Smooth muscle cell (in vitro differentiated cells): ENCODE measurements at regions not wholly inside any gene's neighbourhood (a gene's known extent, or its start where the extent isn't known, plus 50 kb on each side); places are given as distances from the start of the nearest gene placed in this dataset.
A peak's percentile ranks its signal among the peaks of the same experiment; 100 is the strongest.

Experiments used
- DNase-seq: peaks from one replicate; lab custom pipeline; 2025; ENCODE audit not compliant: unreplicated experiment; lab: John Stamatoyannopoulos, UW
- H2AFZ ChIP-seq: fragments of 200-600 bp; sonication (generic); 2 replicates; pipeline ENCODE4 v1.6.0; 2016; ENCODE audit warnings: antibody characterized with exemption, low read depth, mild to moderate bottlenecking
- H3F3A ChIP-seq: fragments of 200-600 bp; sonication (generic); 2 replicates; pipeline ENCODE4 v1.6.0; 2017; ENCODE audit warnings: antibody characterized with exemption, low read depth
- H3K27ac ChIP-seq: fragments of 200-600 bp; sonication (generic); 2 replicates; pipeline ENCODE4 v1.5.1; 2016; ENCODE audit warnings: low read depth, mild to moderate bottlenecking
- H3K27me3 ChIP-seq: fragments of 200-600 bp; sonication (generic); 2 replicates; pipeline ENCODE4 v1.6.1; 2016; ENCODE audit warnings: low read depth, mild to moderate bottlenecking
- H3K36me3 ChIP-seq: fragments of 200-600 bp; sonication (generic); 2 replicates; pipeline ENCODE4 v1.5.1; 2016; ENCODE audit warnings: low read depth
- H3K4me1 ChIP-seq: fragments of 200-600 bp; sonication (generic); 2 replicates; pipeline ENCODE4 v1.5.1; 2016; ENCODE audit warnings: low read depth
- H3K4me2 ChIP-seq: fragments of 200-600 bp; sonication (generic); 2 replicates; pipeline ENCODE4 v1.6.0; 2016; ENCODE audit warnings: mild to moderate bottlenecking
- H3K4me3 ChIP-seq: fragments of 200-600 bp; sonication (generic); 2 replicates; pipeline ENCODE4 v1.5.1; 2016; ENCODE audit warnings: mild to moderate bottlenecking
- H3K79me2 ChIP-seq: fragments of 200-600 bp; sonication (generic); 2 replicates; pipeline ENCODE4 v1.6.0; 2016; ENCODE audit warnings: low read depth, mild to moderate bottlenecking
- H3K9ac ChIP-seq: fragments of 200-600 bp; sonication (generic); 2 replicates; pipeline ENCODE4 v1.6.0; 2016; ENCODE audit warnings: low read depth
- H3K9me3 ChIP-seq: fragments of 200-600 bp; sonication (generic); replicated peaks from 2 replicates; pipeline ENCODE4 v1.5.1; 2016; ENCODE audit warnings: low read depth
- H4K20me1 ChIP-seq: fragments of 200-600 bp; sonication (generic); 2 replicates; pipeline ENCODE4 v1.6.0; 2016; ENCODE audit warnings: low read depth
- CTCF ChIP-seq: fragments of 200-600 bp; sonication (generic); IDR thresholded peaks from 2 replicates; pipeline ENCODE4 v1.5.1; 2017; ENCODE audit warnings: borderline replicate concordance, mild to moderate bottlenecking, antibody characterized with exemption; ENCODE audit not compliant: insufficient read depth, poor library complexity, severe bottlenecking
- WGBS: methylation state at CpG from one replicate; pipeline ENCODE4 v1.1.7; 2016; ENCODE audit warnings: low lambda C conversion rate; 5-methylcytosine and 5-hydroxymethylcytosine counted together

DNA sequence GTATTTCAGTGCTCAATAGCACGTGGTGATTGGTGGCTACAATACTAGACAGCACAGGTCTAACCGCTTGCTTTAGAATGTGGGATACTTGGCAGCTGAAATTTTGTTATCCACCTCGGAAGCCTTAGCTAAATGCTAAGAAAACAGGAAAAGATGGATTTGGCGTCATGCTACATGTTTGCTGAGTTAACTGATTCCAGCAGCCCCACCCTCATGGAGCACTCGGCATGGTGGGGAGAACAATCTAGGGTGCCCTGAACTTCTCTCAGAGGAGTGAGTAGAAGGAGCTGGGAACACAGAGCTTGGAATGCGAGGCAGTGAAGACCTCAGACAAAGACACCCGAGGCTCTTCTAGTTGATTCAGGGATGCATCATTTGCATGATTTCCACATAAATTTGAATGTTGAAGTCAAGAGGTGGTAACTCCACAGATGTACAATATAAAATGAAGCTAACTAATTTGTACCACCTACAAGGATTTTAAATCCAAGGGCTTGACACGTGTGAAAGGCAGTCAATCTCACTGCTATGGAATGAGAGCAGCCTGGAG lies 145.1 kb upstream of the FSTL4 start:
- Histone ChIP-seq H3K4me1 (no peaks in the 10 kb centered on the region), H3K9ac (no peak overlapping the region), H3K79me2 (no peaks in the 10 kb centered on the region), H3K27me3 (peaks cover 51% of the 10 kb centered on the region), H3K4me2 (no peak overlapping the region), H3K27ac (no peak overlapping the region), H3K4me3 (no peak overlapping the region), H3K36me3 (no peaks in the 10 kb centered on the region), H4K20me1 (no peaks in the 10 kb centered on the region), H3K9me3 (no peaks in the 10 kb centered on the region), H2AFZ (no peak overlapping the region), H3F3A (no peaks in the 10 kb centered on the region)
- 79% methylated on average over 8 of the region's 8 CpGs for WGBS
- no peak for DNase-seq
- TF ChIP-seq CTCF, result no peak

DNA sequence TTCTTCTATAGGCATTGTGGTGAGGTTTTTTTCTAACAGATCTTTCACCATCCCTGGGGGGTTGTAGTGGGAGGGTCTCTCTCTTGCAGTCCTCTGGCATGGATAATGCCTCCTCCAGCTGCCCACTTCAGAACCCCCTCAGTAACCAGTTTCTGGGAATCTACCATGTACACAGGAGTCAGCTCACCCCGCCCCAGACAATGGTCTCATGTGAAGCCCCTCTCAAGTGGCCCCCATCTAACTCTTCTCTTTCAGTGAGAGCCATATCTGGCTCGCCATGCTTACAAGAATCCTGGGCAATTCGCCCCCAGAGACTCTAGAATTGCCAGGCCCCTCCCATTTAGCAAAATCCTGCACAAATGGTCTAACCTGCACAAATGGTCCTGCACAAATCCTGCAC lies 144.4 kb upstream of the FSTL4 start:
- Histone ChIP-seq H3K27ac (no peak overlapping the region), H3K79me2 (no peaks in the 10 kb centered on the region), H2AFZ (no peak overlapping the region), H3K9me3 (no peaks in the 10 kb centered on the region), H4K20me1 (no peaks in the 10 kb centered on the region), H3K4me2 (no peak overlapping the region), H3K36me3 (no peaks in the 10 kb centered on the region), H3F3A (no peaks in the 10 kb centered on the region), H3K4me1 (no peaks in the 10 kb centered on the region), H3K4me3 (no peak overlapping the region), H3K9ac (no peak overlapping the region), H3K27me3 (peaks cover 51% of the 10 kb centered on the region)
- no peak for DNase-seq
- TF ChIP-seq CTCF, result no peak
- WGBS, result 87% methylated on average over 3 of the region's 3 CpGs

GRCh38 chr5:133756036-133756435 lies 143.7 kb upstream of the FSTL4 start:
- no peak overlapping the region for H3K4me3 ChIP-seq
- H3K27ac ChIP-seq, result no peak overlapping the region
- TF ChIP-seq CTCF, result no peak
- H4K20me1 ChIP-seq, result no peaks in the 10 kb centered on the region
- no peak for DNase-seq
- no peak overlapping the region for H3K9ac ChIP-seq
- no peak overlapping the region for H3K4me2 ChIP-seq
- peaks cover 51% of the 10 kb centered on the region for H3K27me3 ChIP-seq
- no peaks in the 10 kb centered on the region for H3K9me3 ChIP-seq
- H3K36me3 ChIP-seq, result no peaks in the 10 kb centered on the region
- 83% methylated on average over 3 of the region's 3 CpGs for WGBS
- H3K4me1 ChIP-seq, result no peaks in the 10 kb centered on the region
- H2AFZ ChIP-seq, result no peak overlapping the region
- no peaks in the 10 kb centered on the region for H3F3A ChIP-seq
- H3K79me2 ChIP-seq, result no peaks in the 10 kb centered on the region

- no peak overlapping the region for H2AFZ ChIP-seq
- no peak overlapping the region for H3K4me3 ChIP-seq
- H3K4me1 ChIP-seq, result no peaks in the 10 kb centered on the region
- H3K9ac ChIP-seq, result no peak overlapping the region
- H3K36me3 ChIP-seq, result no peaks in the 10 kb centered on the region
- no peaks in the 10 kb centered on the region for H3K79me2 ChIP-seq
- 33% methylated on average over 5 of the region's 5 CpGs for WGBS
- peaks cover 46% of the 10 kb centered on the region for H3K27me3 ChIP-seq
- H3F3A ChIP-seq, result no peaks in the 10 kb centered on the region
- TF ChIP-seq CTCF, result peak; percentile 60
- no peak overlapping the region for H3K4me2 ChIP-seq
- DNase-seq, result no peak
- no peak overlapping the region for H3K27ac ChIP-seq
- H3K9me3 ChIP-seq, result no peaks in the 10 kb centered on the region
- no peaks in the 10 kb centered on the region for H4K20me1 ChIP-seq
Measured at GRCh38 chr5:133754575-133755169, 142.3 kb upstream of the FSTL4 start.
